ENCODE measurements at regions not wholly inside any gene's neighbourhood (a gene's known extent, or its start where the extent isn't known, plus 50 kb on each side); places are given as distances from the start of the nearest gene placed in this dataset.

DNA sequence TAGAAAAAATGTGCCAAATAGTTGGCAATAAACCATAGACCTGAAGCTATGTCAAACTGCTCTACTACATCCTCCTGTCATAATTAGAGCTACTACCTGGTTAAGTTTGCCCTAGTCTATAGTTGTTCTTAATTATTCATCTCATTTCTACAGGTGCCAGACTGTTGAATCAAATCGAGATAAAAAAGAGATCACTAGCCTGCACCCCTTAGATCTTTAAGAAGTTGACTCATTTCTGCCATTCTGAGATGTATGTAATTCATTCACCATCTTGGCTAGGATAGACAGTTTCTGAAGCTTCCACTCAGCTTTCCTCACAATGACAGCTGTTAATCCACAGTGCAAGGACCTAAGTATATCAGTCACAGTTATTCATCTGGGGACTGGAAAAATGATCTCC lies 452.1 kb upstream of the BOD1L1 start:
- TF ChIP-seq, protein P1, sequence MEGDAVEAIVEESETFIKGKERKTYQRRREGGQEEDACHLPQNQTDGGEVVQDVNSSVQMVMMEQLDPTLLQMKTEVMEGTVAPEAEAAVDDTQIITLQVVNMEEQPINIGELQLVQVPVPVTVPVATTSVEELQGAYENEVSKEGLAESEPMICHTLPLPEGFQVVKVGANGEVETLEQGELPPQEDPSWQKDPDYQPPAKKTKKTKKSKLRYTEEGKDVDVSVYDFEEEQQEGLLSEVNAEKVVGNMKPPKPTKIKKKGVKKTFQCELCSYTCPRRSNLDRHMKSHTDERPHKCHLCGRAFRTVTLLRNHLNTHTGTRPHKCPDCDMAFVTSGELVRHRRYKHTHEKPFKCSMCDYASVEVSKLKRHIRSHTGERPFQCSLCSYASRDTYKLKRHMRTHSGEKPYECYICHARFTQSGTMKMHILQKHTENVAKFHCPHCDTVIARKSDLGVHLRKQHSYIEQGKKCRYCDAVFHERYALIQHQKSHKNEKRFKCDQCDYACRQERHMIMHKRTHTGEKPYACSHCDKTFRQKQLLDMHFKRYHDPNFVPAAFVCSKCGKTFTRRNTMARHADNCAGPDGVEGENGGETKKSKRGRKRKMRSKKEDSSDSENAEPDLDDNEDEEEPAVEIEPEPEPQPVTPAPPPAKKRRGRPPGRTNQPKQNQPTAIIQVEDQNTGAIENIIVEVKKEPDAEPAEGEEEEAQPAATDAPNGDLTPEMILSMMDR (IDR thresholded peaks at IDR 0.05; ENCODE audit: borderline replicate concordance, insufficient read depth, low read depth, low read length), result no peak
- no peak overlapping the region for H3K4me3 ChIP-seq (ENCODE audit: low read depth, low read length)

- H3K4me3 ChIP-seq (ENCODE audit: low read depth, low read length), result no peak overlapping the region
- TF ChIP-seq, protein P1 (IDR thresholded peaks at IDR 0.05; ENCODE audit: borderline replicate concordance, insufficient read depth, low read depth, low read length), result no peak
Observed at GRCh38 chr4:14083150-14083549, 455.6 kb upstream of the BOD1L1 start.

- H3K4me3 ChIP-seq (ENCODE audit: low read depth, low read length), result no peak overlapping the region
- TF ChIP-seq, protein P1 (IDR thresholded peaks at IDR 0.05; ENCODE audit: borderline replicate concordance, insufficient read depth, low read depth, low read length), result no peak
Observed at GRCh38 chr4:14084598-14084997, 457.1 kb upstream of the BOD1L1 start.

GRCh38 chr4:14087459-14087858 lies 459.9 kb upstream of the BOD1L1 start:
- TF ChIP-seq, protein P1 (IDR thresholded peaks at IDR 0.05; ENCODE audit: borderline replicate concordance, insufficient read depth, low read depth, low read length), result no peak
- H3K4me3 ChIP-seq (ENCODE audit: low read depth, low read length), result no peak overlapping the region

DNA sequence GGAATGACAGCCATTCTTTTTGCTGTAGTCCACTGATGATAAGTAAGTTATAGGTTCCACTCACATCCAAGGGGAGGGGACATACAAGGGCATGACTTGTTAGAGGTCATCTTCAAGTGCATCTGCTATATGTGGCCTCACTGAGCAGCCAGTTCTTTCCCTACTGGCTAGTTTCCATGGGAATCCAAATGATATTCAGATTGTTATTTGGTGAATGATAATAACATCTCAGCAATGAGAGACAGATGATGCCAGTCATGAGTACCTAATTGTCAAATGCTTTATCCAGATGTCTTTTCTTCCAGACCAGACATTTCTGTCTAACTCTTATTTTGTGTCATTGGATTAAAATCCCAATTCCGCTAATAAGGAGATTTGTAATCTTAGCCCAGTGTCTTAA lies 460.4 kb upstream of the BOD1L1 start:
- TF ChIP-seq, protein P1 (IDR thresholded peaks at IDR 0.05; ENCODE audit: borderline replicate concordance, insufficient read depth, low read depth, low read length), result no peak
- no peak overlapping the region for H3K4me3 ChIP-seq (ENCODE audit: low read depth, low read length)

GRCh38 chr4:14091531-14091930 lies 464.0 kb upstream of the BOD1L1 start:
- TF ChIP-seq, protein P1 (IDR thresholded peaks at IDR 0.05; ENCODE audit: borderline replicate concordance, insufficient read depth, low read depth, low read length), result no peak
- H3K4me3 ChIP-seq (ENCODE audit: low read depth, low read length), result no peak overlapping the region

DNA sequence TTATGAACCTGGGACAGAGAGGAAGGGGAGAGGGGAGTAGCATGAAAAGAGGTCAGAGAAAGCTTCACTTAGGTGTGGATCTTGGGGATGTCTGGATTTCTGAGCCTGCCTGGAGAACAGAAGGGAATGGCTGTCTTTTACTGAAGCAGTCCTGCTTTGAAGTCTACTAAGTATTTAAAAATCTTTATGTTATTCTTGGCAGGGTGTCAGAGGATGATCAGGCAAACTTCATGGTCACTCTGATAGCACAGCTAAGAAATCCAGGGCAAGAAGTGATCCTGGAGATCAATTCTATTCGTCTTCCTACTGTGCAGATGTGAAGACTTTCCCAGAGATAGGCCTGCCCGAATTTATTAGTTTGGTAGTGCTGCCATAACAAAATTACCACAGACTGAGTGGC lies 464.4 kb upstream of the BOD1L1 start:
- no peak overlapping the region for H3K4me3 ChIP-seq (ENCODE audit: low read depth, low read length)
- TF ChIP-seq, protein P1 (IDR thresholded peaks at IDR 0.05; ENCODE audit: borderline replicate concordance, insufficient read depth, low read depth, low read length), result no peak

Data from GM12875 (cell line).